ENCODE measurements at regions not wholly inside any gene's neighbourhood (a gene's known extent, or its start where the extent isn't known, plus 50 kb on each side); places are given as distances from the start of the nearest gene placed in this dataset.

- H3K4me1 Mint-ChIP-seq (ENCODE audit: unreplicated experiment): no peaks in the 10 kb centered on the region
- peaks cover 9% of the 10 kb centered on the region for H3K27me3 Mint-ChIP-seq (ENCODE audit: unreplicated experiment)
- H3K27ac Mint-ChIP-seq (ENCODE audit: unreplicated experiment): no peak overlapping the region
- H3K36me3 Mint-ChIP-seq (ENCODE audit: unreplicated experiment): no peaks in the 10 kb centered on the region
- DNase-seq (ENCODE audit: extremely low spot score, unreplicated experiment): no peak
- H3K9me3 Mint-ChIP-seq (ENCODE audit: unreplicated experiment): no peaks in the 10 kb centered on the region
- no peak overlapping the region for H3K4me3 Mint-ChIP-seq (ENCODE audit: unreplicated experiment)
- TF ChIP-seq CTCF (IDR thresholded peaks at IDR 0.05): no peak
Measured at GRCh38 chr2:44051593-44052347, 56.0 kb upstream of the LRPPRC start.

DNA sequence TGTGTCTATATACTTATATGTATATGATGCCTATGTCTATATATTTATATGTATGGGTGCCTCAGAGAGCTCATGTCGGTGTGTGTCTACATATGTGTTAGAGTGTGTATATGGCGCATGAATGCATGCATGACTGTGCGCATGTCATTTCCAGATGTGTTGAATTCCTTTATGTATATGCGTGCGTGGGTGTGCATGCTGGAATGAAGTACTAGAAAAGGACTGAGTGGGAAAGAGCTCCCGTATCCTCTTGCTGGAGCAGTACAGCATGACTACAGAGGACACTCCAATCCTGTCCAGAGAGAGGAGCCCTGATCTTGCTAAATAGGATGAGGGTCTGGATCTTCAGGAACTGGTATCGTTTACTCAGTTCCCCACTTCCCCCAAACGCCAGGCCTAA is 56.8 kb upstream of the LRPPRC start:
- no peak overlapping the region for H3K4me3 Mint-ChIP-seq (ENCODE audit: unreplicated experiment)
- H3K36me3 Mint-ChIP-seq (ENCODE audit: unreplicated experiment): no peaks in the 10 kb centered on the region
- no peaks in the 10 kb centered on the region for H3K9me3 Mint-ChIP-seq (ENCODE audit: unreplicated experiment)
- H3K27ac Mint-ChIP-seq (ENCODE audit: unreplicated experiment): no peak overlapping the region
- DNase-seq (ENCODE audit: extremely low spot score, unreplicated experiment): no peak
- peaks cover 8% of the 10 kb centered on the region for H3K27me3 Mint-ChIP-seq (ENCODE audit: unreplicated experiment)
- H3K4me1 Mint-ChIP-seq (ENCODE audit: unreplicated experiment): no peaks in the 10 kb centered on the region
- TF ChIP-seq CTCF (IDR thresholded peaks at IDR 0.05): no peak

- peaks cover 8% of the 10 kb centered on the region for H3K27me3 Mint-ChIP-seq (ENCODE audit: unreplicated experiment)
- H3K9me3 Mint-ChIP-seq (ENCODE audit: unreplicated experiment): no peaks in the 10 kb centered on the region
- H3K4me1 Mint-ChIP-seq (ENCODE audit: unreplicated experiment): no peaks in the 10 kb centered on the region
- no peaks in the 10 kb centered on the region for H3K36me3 Mint-ChIP-seq (ENCODE audit: unreplicated experiment)
- no peak for TF ChIP-seq CTCF (IDR thresholded peaks at IDR 0.05)
- H3K4me3 Mint-ChIP-seq (ENCODE audit: unreplicated experiment): no peak overlapping the region
- no peak for DNase-seq (ENCODE audit: extremely low spot score, unreplicated experiment)
- no peak overlapping the region for H3K27ac Mint-ChIP-seq (ENCODE audit: unreplicated experiment)
Measured at GRCh38 chr2:44053052-44053451, 57.3 kb upstream of the LRPPRC start.

DNA sequence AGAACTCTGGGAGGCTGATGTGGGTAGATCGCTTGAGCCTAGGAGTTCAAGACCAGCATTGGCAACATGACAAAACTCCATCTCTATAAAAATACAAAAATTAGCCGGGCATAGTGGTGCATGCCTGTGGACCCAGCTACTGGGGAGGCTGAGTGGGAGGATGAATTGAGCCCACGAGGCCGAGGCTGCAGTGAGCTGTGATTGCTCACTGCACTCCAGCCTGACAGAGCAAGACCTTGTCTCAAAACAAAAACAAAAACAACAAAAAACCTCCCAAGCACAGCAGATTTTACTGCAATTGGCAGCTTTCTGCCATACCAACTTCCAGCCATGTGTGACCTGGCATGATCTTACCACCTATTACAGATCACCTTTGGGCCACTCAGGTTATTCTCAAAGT is 57.7 kb upstream of the LRPPRC start:
- DNase-seq (ENCODE audit: extremely low spot score, unreplicated experiment): no peak
- H3K4me1 Mint-ChIP-seq (ENCODE audit: unreplicated experiment): no peaks in the 10 kb centered on the region
- no peak overlapping the region for H3K4me3 Mint-ChIP-seq (ENCODE audit: unreplicated experiment)
- H3K36me3 Mint-ChIP-seq (ENCODE audit: unreplicated experiment): no peaks in the 10 kb centered on the region
- peaks cover 8% of the 10 kb centered on the region for H3K27me3 Mint-ChIP-seq (ENCODE audit: unreplicated experiment)
- TF ChIP-seq CTCF (IDR thresholded peaks at IDR 0.05): no peak
- no peaks in the 10 kb centered on the region for H3K9me3 Mint-ChIP-seq (ENCODE audit: unreplicated experiment)
- H3K27ac Mint-ChIP-seq (ENCODE audit: unreplicated experiment): no peak overlapping the region

GRCh38 chr2:44055229-44055628 is 59.4 kb upstream of the LRPPRC start:
- TF ChIP-seq CTCF (IDR thresholded peaks at IDR 0.05): no peak
- peaks cover 5% of the 10 kb centered on the region for H3K27me3 Mint-ChIP-seq (ENCODE audit: unreplicated experiment)
- H3K4me3 Mint-ChIP-seq (ENCODE audit: unreplicated experiment): no peak overlapping the region
- no peaks in the 10 kb centered on the region for H3K4me1 Mint-ChIP-seq (ENCODE audit: unreplicated experiment)
- no peaks in the 10 kb centered on the region for H3K36me3 Mint-ChIP-seq (ENCODE audit: unreplicated experiment)
- no peak overlapping the region for H3K27ac Mint-ChIP-seq (ENCODE audit: unreplicated experiment)
- no peak for DNase-seq (ENCODE audit: extremely low spot score, unreplicated experiment)
- no peaks in the 10 kb centered on the region for H3K9me3 Mint-ChIP-seq (ENCODE audit: unreplicated experiment)
